DND-41 (cell line): ENCODE measurements at regions not wholly inside any gene's neighbourhood (a gene's known extent, or its start where the extent isn't known, plus 50 kb on each side); places are given as distances from the start of the nearest gene placed in this dataset.

Experiments used
- EZH2 ChIP-seq: IDR thresholded peaks from 3 replicates; pipeline ENCODE4 v1.6.1; 2012; ENCODE audit warnings: borderline replicate concordance, low read depth, mild to moderate bottlenecking, moderate library complexity, low read length, inconsistent platforms; ENCODE audit not compliant: severe bottlenecking
- TF ChIP-seq, protein P1 (sequence below): IDR thresholded peaks from 2 replicates; pipeline ENCODE4 v1.5.1; 2012; ENCODE audit warnings: borderline replicate concordance, low read length, moderate library complexity, mild to moderate bottlenecking; ENCODE audit not compliant: poor library complexity, severe bottlenecking; ENCODE audit errors: extremely low read depth

DNA sequence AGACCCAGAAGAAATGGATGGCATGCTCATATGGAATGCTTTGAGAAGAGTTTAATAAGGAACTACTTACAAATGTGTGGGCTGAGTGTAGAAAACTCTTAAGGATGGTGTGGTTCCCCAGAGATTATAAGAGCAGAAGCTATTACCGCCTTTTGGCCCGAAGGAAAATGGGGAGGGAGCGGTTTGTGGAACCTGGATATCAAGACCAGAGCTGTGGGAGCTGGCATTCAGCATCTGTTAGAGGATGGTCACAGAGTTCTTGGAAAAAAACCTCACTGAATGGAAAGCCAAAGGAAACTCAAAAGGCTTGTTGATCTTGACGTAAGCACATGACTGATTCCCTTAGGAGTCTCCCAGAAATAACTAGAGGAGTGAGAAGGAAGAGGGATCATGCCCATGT is 151.0 kb downstream of the PJA2 start:
- TF ChIP-seq, protein P1, sequence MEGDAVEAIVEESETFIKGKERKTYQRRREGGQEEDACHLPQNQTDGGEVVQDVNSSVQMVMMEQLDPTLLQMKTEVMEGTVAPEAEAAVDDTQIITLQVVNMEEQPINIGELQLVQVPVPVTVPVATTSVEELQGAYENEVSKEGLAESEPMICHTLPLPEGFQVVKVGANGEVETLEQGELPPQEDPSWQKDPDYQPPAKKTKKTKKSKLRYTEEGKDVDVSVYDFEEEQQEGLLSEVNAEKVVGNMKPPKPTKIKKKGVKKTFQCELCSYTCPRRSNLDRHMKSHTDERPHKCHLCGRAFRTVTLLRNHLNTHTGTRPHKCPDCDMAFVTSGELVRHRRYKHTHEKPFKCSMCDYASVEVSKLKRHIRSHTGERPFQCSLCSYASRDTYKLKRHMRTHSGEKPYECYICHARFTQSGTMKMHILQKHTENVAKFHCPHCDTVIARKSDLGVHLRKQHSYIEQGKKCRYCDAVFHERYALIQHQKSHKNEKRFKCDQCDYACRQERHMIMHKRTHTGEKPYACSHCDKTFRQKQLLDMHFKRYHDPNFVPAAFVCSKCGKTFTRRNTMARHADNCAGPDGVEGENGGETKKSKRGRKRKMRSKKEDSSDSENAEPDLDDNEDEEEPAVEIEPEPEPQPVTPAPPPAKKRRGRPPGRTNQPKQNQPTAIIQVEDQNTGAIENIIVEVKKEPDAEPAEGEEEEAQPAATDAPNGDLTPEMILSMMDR: no peak
- TF ChIP-seq EZH2: no peak
